Uterus (tissue), 2 donors: ENCODE measurements at regions not wholly inside any gene's neighbourhood (a gene's known extent, or its start where the extent isn't known, plus 50 kb on each side); places are given as distances from the start of the nearest gene placed in this dataset.

Experiments used
- POLR2A ChIP-seq, 2 donors: fragments of 450-650 bp; IDR thresholded peaks; one replicate each; pipeline ENCODE4 v1.6.1; 2016; ENCODE audit warnings: antibody characterized with exemption in 2 of 2, mild to moderate bottlenecking in 1 of 2, moderate library complexity in 1 of 2
- TF ChIP-seq, protein P1 (sequence below), 4 experiments: fragments of 200-600 bp in 2 of 4; fragments of 450-650 bp in 2 of 4; sonication (generic) in 2 of 4; IDR thresholded peaks; one replicate each; pipeline ENCODE4 v1.5.1; 2016 to 2019; ENCODE audit warnings: antibody characterized with exemption in 4 of 4, mild to moderate bottlenecking in 2 of 4, moderate library complexity in 1 of 4

DNA sequence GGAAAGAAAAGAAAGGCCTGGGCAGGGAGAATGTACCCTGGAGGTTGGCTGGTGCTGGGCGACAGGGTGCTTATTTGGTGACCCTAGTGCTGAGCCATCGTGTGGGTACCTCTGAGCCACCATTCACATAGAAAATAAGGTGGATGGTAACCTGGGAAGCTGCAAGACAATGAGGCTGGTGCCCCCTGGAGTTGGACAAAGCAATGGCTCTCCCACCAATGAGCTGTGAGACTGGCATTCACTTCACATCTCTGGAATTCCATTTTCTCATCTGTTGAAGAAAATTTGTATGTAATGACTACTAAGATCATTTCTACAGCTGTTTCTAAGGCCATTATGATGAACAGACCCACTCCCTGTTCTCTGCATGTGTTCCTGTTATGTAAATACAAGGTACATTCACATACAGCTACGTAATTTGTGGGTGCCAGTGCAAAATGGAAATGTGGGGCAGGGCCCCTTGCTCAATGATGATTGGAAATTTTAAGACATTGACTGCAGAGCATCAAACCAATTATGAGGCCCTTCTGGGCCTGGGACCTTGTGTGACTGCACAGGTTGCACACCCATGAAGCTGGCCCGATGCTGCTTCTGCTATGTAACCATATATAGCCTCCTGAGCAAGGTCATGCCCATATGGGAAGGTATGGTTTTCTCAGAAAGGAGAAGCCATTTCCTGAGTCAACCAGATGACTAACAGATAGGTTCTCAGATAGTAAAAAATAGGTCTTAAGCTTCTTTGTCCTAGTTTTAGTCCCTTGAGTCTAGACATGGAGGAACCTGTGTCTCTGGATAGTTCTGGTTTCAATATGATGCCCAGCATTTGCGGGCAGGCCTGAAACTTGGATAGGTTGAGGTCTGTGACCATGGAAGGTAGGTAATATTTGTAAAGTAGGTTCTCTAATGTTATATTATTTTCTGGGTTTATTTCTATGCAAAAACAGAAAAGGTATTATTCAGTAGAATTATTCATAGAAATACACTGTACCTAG, 63.4 kb upstream of the IGF1 start:
- TF ChIP-seq, protein P1, sequence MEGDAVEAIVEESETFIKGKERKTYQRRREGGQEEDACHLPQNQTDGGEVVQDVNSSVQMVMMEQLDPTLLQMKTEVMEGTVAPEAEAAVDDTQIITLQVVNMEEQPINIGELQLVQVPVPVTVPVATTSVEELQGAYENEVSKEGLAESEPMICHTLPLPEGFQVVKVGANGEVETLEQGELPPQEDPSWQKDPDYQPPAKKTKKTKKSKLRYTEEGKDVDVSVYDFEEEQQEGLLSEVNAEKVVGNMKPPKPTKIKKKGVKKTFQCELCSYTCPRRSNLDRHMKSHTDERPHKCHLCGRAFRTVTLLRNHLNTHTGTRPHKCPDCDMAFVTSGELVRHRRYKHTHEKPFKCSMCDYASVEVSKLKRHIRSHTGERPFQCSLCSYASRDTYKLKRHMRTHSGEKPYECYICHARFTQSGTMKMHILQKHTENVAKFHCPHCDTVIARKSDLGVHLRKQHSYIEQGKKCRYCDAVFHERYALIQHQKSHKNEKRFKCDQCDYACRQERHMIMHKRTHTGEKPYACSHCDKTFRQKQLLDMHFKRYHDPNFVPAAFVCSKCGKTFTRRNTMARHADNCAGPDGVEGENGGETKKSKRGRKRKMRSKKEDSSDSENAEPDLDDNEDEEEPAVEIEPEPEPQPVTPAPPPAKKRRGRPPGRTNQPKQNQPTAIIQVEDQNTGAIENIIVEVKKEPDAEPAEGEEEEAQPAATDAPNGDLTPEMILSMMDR (IDR thresholded peaks at IDR 0.05), result no peak
- TF ChIP-seq POLR2A (IDR thresholded peaks at IDR 0.05), result no peak
